HEK293 (cell line): ENCODE measurements at regions not wholly inside any gene's neighbourhood (a gene's known extent, or its start where the extent isn't known, plus 50 kb on each side); places are given as distances from the start of the nearest gene placed in this dataset.

Experiments
- AEBP2 ChIP-seq: fragments of 450-650 bp; formaldehyde crosslinking; IDR thresholded peaks from 2 replicates; pipeline ENCODE4 v1.5.1; 2016; ENCODE audit warnings: missing biosample characterization, missing genetic modification characterization, borderline replicate concordance
- GLI2 ChIP-seq: fragments of 450-650 bp; formaldehyde crosslinking; IDR thresholded peaks from 2 replicates; pipeline ENCODE4; 2017; ENCODE audit warnings: missing biosample characterization, missing genetic modification characterization, low read depth, borderline replicate concordance
- ZBTB11 ChIP-seq: fragments of 450-650 bp; formaldehyde crosslinking; conservative IDR thresholded peaks from 2 replicates; pipeline ENCODE4 v1.5.1; 2016; ENCODE audit warnings: low read depth, missing biosample characterization, missing genetic modification characterization
- ZBTB20 ChIP-seq: fragments of 450-650 bp; formaldehyde crosslinking; IDR thresholded peaks from 2 replicates; pipeline ENCODE4 v1.5.1; 2016; ENCODE audit warnings: missing biosample characterization, missing genetic modification characterization
- ZFP69B ChIP-seq: fragments of 450-650 bp; formaldehyde crosslinking; IDR thresholded peaks from 2 replicates; pipeline ENCODE4 v1.5.1; 2016; ENCODE audit warnings: missing biosample characterization, missing genetic modification characterization
- ZNF138 ChIP-seq: fragments of 450-650 bp; formaldehyde crosslinking; IDR thresholded peaks from 2 replicates; pipeline ENCODE4 v1.5.1; 2016; ENCODE audit warnings: missing biosample characterization, missing genetic modification characterization, borderline replicate concordance
- ZNF175 ChIP-seq: fragments of 450-650 bp; formaldehyde crosslinking; IDR thresholded peaks from 2 replicates; pipeline ENCODE4 v1.5.1; 2016; ENCODE audit warnings: missing biosample characterization, missing genetic modification characterization
- ZNF423 ChIP-seq: fragments of 450-650 bp; formaldehyde crosslinking; IDR thresholded peaks from 2 replicates; pipeline ENCODE4 v1.5.1; 2016; ENCODE audit warnings: missing biosample characterization, missing genetic modification characterization
- ZNF449 ChIP-seq: fragments of 450-650 bp; formaldehyde crosslinking; IDR thresholded peaks from 2 replicates; pipeline ENCODE4 v1.5.1; 2017; ENCODE audit warnings: missing biosample characterization, mild to moderate bottlenecking, missing genetic modification characterization, moderate library complexity
- ZNF529 ChIP-seq: fragments of 450-650 bp; formaldehyde crosslinking; IDR thresholded peaks from 2 replicates; pipeline ENCODE4 v1.5.1; 2017; ENCODE audit warnings: missing genetic modification characterization, missing biosample characterization; ENCODE audit not compliant: insufficient replicate concordance
- ZNF555 ChIP-seq: fragments of 450-650 bp; formaldehyde crosslinking; conservative IDR thresholded peaks from 2 replicates; pipeline ENCODE4 v1.5.1; 2017; ENCODE audit warnings: missing biosample characterization, mild to moderate bottlenecking, missing genetic modification characterization, inconsistent platforms
- ZNF621 ChIP-seq: fragments of 450-650 bp; formaldehyde crosslinking; IDR thresholded peaks from 2 replicates; pipeline ENCODE4 v1.5.1; 2017; ENCODE audit warnings: missing biosample characterization, missing genetic modification characterization
- ZNF629 ChIP-seq: fragments of 450-650 bp; formaldehyde crosslinking; IDR thresholded peaks from 2 replicates; pipeline ENCODE4 v1.5.1; 2017; ENCODE audit warnings: missing biosample characterization, missing genetic modification characterization
- TF ChIP-seq, protein P1 (sequence below): fragments of 450-650 bp; formaldehyde crosslinking; IDR thresholded peaks from 2 replicates; pipeline ENCODE4 v1.5.1; 2016; ENCODE audit warnings: missing biosample characterization, missing genetic modification characterization
- TF ChIP-seq, protein P2 (sequence below): fragments of 450-650 bp; formaldehyde crosslinking; conservative IDR thresholded peaks from 2 replicates; pipeline ENCODE4 v1.5.1; 2016; ENCODE audit warnings: low read depth, missing biosample characterization, missing genetic modification characterization
- TF ChIP-seq, protein P3 (sequence below): fragments of 450-650 bp; formaldehyde crosslinking; IDR thresholded peaks from 2 replicates; pipeline ENCODE4 v1.5.1; 2016; ENCODE audit warnings: missing biosample characterization, missing genetic modification characterization

- TF ChIP-seq, protein P1, sequence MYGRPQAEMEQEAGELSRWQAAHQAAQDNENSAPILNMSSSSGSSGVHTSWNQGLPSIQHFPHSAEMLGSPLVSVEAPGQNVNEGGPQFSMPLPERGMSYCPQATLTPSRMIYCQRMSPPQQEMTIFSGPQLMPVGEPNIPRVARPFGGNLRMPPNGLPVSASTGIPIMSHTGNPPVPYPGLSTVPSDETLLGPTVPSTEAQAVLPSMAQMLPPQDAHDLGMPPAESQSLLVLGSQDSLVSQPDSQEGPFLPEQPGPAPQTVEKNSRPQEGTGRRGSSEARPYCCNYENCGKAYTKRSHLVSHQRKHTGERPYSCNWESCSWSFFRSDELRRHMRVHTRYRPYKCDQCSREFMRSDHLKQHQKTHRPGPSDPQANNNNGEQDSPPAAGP (tag by site-specific recombination) = no peak
- TF ChIP-seq ZBTB11 (no peak), ZNF621 (no peak), GLI2 (tag by site-specific recombination) (no peak), ZNF175 (tag by site-specific recombination) (no peak), ZNF449 (tag by site-specific recombination) (no peak), AEBP2 (no peak), ZNF555 (tag by site-specific recombination) (no peak), ZNF423 (no peak), ZNF138 (tag by site-specific recombination) (no peak), ZFP69B (tag by site-specific recombination) (no peak), ZBTB20 (tag by site-specific recombination) (no peak), ZNF629 (tag by site-specific recombination) (no peak), ZNF529 (tag by site-specific recombination) (no peak)
- TF ChIP-seq, protein P2, sequence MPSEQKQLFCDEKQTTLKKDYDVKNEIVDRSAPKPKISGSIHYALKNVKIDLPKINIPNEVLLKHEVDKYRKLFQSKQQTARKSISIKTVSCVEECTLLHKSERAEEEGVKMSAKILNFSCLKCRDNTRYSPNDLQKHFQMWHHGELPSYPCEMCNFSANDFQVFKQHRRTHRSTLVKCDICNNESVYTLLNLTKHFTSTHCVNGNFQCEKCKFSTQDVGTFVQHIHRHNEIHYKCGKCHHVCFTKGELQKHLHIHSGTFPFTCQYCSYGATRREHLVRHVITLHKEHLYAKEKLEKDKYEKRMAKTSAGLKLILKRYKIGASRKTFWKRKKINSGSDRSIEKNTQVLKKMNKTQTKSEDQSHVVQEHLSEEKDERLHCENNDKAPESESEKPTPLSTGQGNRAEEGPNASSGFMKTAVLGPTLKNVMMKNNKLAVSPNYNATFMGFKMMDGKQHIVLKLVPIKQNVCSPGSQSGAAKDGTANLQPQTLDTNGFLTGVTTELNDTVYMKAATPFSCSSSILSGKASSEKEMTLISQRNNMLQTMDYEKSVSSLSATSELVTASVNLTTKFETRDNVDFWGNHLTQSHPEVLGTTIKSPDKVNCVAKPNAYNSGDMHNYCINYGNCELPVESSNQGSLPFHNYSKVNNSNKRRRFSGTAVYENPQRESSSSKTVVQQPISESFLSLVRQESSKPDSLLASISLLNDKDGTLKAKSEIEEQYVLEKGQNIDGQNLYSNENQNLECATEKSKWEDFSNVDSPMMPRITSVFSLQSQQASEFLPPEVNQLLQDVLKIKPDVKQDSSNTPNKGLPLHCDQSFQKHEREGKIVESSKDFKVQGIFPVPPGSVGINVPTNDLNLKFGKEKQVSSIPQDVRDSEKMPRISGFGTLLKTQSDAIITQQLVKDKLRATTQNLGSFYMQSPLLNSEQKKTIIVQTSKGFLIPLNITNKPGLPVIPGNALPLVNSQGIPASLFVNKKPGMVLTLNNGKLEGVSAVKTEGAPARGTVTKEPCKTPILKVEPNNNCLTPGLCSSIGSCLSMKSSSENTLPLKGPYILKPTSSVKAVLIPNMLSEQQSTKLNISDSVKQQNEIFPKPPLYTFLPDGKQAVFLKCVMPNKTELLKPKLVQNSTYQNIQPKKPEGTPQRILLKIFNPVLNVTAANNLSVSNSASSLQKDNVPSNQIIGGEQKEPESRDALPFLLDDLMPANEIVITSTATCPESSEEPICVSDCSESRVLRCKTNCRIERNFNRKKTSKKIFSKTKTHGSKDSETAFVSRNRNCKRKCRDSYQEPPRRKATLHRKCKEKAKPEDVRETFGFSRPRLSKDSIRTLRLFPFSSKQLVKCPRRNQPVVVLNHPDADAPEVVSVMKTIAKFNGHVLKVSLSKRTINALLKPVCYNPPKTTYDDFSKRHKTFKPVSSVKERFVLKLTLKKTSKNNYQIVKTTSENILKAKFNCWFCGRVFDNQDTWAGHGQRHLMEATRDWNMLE = no peak
- TF ChIP-seq, protein P3, sequence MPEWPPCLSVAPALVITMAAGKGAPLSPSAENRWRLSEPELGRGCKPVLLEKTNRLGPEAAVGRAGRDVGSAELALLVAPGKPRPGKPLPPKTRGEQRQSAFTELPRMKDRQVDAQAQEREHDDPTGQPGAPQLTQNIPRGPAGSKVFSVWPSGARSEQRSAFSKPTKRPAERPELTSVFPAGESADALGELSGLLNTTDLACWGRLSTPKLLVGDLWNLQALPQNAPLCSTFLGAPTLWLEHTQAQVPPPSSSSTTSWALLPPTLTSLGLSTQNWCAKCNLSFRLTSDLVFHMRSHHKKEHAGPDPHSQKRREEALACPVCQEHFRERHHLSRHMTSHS (tag by site-specific recombination) = no peak
- TF ChIP-seq, all 188 proteins: peak for 0
Measured at GRCh38 chr1:55386456-55386855, 171.3 kb upstream of the USP24 start (continued).
